ENCODE measurements at regions not wholly inside any gene's neighbourhood (a gene's known extent, or its start where the extent isn't known, plus 50 kb on each side); places are given as distances from the start of the nearest gene placed in this dataset.

DNA sequence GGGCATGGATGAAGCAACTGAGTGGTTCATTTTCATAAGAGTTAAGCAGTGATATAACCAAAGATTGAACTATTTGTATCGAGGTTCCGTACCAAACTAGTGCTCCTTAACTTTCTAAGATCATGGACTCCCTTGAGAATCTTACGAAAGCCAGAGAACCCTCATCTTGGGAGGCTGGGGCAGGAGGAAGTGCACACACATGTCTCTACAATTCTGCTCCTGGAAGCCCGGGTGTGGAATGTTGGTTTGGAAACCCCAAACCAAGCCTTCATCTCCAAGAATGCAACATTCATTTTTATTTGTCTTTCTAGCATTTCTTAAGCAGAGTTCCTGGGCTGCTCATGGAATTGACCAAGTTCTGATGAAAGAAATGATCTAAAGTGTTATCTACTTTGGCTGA is 215.0 kb upstream of the PRNP start:
- DNase-seq (ENCODE audit: low read depth in 1 of 2, low spot score in 2 of 2) (no peak), FAIRE-seq (no peak)
- Histone ChIP-seq H3K56ac (replicated peaks; ENCODE audit: insufficient read length, low read depth, low read length) (no peak overlapping the region), H2AK5ac (ENCODE audit: low read depth, low read length) (no peak overlapping the region), H3K27me3 (replicated peaks in 1 of 4; ENCODE audit: control insufficient read depth in 3 of 4, extremely low read depth in 1 of 4, insufficient read depth in 3 of 4, low read length in 3 of 4) (no peaks in the 10 kb centered on the region; a peak in 1 of 7 replicates), H3K36me3 (ENCODE audit: control insufficient read depth in 2 of 4, insufficient read depth in 4 of 4, low read length in 3 of 4) (no peaks in the 10 kb centered on the region), H3K4me1 (replicated peaks in 1 of 4; ENCODE audit: control insufficient read depth in 3 of 4, insufficient read depth in 4 of 4, low read length in 3 of 4) (no peaks in the 10 kb centered on the region), H4K20me1 (replicated peaks in 1 of 2; ENCODE audit: control insufficient read depth in 1 of 2, insufficient read depth in 2 of 2, low read length in 2 of 2) (no peaks in the 10 kb centered on the region), H3K18ac (ENCODE audit: extremely low read depth, low read length) (no peak overlapping the region), H3K9ac (replicated peaks in 1 of 4; ENCODE audit: extremely low read depth in 1 of 4, low read depth in 3 of 4, low read length in 3 of 4) (no peak overlapping the region), H2BK120ac (replicated peaks; ENCODE audit: low read depth, low read length) (no peak overlapping the region), H3K14ac (ENCODE audit: insufficient read length) (no peak overlapping the region), H3K4me2 (ENCODE audit: insufficient read depth in 1 of 2, low read depth in 2 of 2, low read length in 2 of 2) (no peak overlapping the region), H3K79me1 (ENCODE audit: low read depth, low read length) (no peaks in the 10 kb centered on the region), H3K4me3 (ENCODE audit: extremely low read depth in 1 of 4, insufficient read depth in 2 of 4, low read depth in 3 of 4, low read length in 4 of 4) (no peak overlapping the region), H2BK15ac (ENCODE audit: low read length) (no peak overlapping the region), H2BK5ac (ENCODE audit: low read depth, low read length) (no peak overlapping the region), H3K23ac (ENCODE audit: insufficient read length) (no peak overlapping the region), H4K5ac (ENCODE audit: insufficient read length, low read depth, low read length) (no peak overlapping the region), H3K23me2 (ENCODE audit: low read depth, low read length) (peaks cover 2% of the 10 kb centered on the region; the same call in 1 of the 2 replicates), H4K8ac (ENCODE audit: extremely low read depth, insufficient read depth, low read length) (no peak overlapping the region), H3K9me3 (ENCODE audit: insufficient read depth in 2 of 2, low read depth in 1 of 2, low read length in 1 of 2) (no peaks in the 10 kb centered on the region), H2BK12ac (ENCODE audit: low read depth, low read length) (no peak overlapping the region), H2AFZ (ENCODE audit: low read length) (no peak overlapping the region), H4K91ac (replicated peaks; ENCODE audit: insufficient read length, low read length) (no peak overlapping the region), H2BK20ac (ENCODE audit: low read length) (0 out of 2 replicates have a peak overlapping the region, but pooled peaks have one; percentile 3), H3K4ac (replicated peaks; ENCODE audit: insufficient read length, low read depth, low read length) (no peak overlapping the region), H3K79me2 (ENCODE audit: control insufficient read depth in 1 of 2, insufficient read depth in 2 of 2, low read length in 2 of 2) (no peaks in the 10 kb centered on the region), H3K27ac (ENCODE audit: low read depth, low read length) (no peak overlapping the region)
- ChIA-PET POLR2A (ENCODE audit: partially characterized antibody) (no interaction called here), CTCF (ENCODE audit: partially characterized antibody) (no interaction called here)
- 97% methylated on average over 4 of the region's 4 CpGs; no CpG with 5 or more reads in 1 of the 2 experiments for WGBS, 2 experiments (ENCODE audit: extremely low coverage in 1 of 2, insufficient coverage in 1 of 2, insufficient read length in 1 of 2, insufficient replicate concordance in 2 of 2, low coverage in 1 of 2, low lambda C conversion rate in 2 of 2, missing lambda C conversion rate in 1 of 2)
- TF ChIP-seq TEAD4 (IDR thresholded peaks at IDR 0.05; ENCODE audit: low read depth, low read length) (no peak), GABPA (IDR thresholded peaks at IDR 0.05; ENCODE audit: borderline replicate concordance, insufficient read depth, low read length) (no peak), RFX5 (IDR thresholded peaks at IDR 0.05; ENCODE audit: borderline replicate concordance, low read depth, low read length) (no peak), NRF1 (IDR thresholded peaks at IDR 0.05; ENCODE audit: low read depth, low read length) (no peak), JUND (IDR thresholded peaks at IDR 0.05; ENCODE audit: low read length) (no peak), SP4 (IDR thresholded peaks at IDR 0.05; ENCODE audit: low read length) (no peak), BRCA1 (IDR thresholded peaks at IDR 0.05; ENCODE audit: low read depth, low read length) (no peak), SAP30 (IDR thresholded peaks at IDR 0.05; ENCODE audit: insufficient read depth, insufficient replicate concordance, low read length) (no peak), TCF12 (IDR thresholded peaks at IDR 0.05; ENCODE audit: low read depth, low read length) (no peak), HDAC2 (IDR thresholded peaks at IDR 0.05; ENCODE audit: borderline replicate concordance in 1 of 2, low read depth in 2 of 2, low read length in 2 of 2) (no peak), CHD1 (IDR thresholded peaks at IDR 0.05; ENCODE audit: low read depth, low read length) (no peak), RAD21 (IDR thresholded peaks at IDR 0.05 in 1 of 2, conservative IDR thresholded peaks at IDR 0.05 in 1 of 2; ENCODE audit: low read depth in 2 of 2, low read length in 2 of 2) (no peak)
- TF ChIP-seq, protein P1, sequence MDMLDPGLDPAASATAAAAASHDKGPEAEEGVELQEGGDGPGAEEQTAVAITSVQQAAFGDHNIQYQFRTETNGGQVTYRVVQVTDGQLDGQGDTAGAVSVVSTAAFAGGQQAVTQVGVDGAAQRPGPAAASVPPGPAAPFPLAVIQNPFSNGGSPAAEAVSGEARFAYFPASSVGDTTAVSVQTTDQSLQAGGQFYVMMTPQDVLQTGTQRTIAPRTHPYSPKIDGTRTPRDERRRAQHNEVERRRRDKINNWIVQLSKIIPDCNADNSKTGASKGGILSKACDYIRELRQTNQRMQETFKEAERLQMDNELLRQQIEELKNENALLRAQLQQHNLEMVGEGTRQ (IDR thresholded peaks at IDR 0.05; ENCODE audit: low read length) = no peak

Data from H1 (cell line).